HG03460 (cell line): ENCODE measurements at regions not wholly inside any gene's neighbourhood (a gene's known extent, or its start where the extent isn't known, plus 50 kb on each side); places are given as distances from the start of the nearest gene placed in this dataset.

Experiments used
- ATAC-seq: cut with Tn5 transposase; IDR thresholded peaks from one replicate; pipeline ENCODE4 v1.9.1; 2021; ENCODE audit not compliant: unreplicated experiment

DNA sequence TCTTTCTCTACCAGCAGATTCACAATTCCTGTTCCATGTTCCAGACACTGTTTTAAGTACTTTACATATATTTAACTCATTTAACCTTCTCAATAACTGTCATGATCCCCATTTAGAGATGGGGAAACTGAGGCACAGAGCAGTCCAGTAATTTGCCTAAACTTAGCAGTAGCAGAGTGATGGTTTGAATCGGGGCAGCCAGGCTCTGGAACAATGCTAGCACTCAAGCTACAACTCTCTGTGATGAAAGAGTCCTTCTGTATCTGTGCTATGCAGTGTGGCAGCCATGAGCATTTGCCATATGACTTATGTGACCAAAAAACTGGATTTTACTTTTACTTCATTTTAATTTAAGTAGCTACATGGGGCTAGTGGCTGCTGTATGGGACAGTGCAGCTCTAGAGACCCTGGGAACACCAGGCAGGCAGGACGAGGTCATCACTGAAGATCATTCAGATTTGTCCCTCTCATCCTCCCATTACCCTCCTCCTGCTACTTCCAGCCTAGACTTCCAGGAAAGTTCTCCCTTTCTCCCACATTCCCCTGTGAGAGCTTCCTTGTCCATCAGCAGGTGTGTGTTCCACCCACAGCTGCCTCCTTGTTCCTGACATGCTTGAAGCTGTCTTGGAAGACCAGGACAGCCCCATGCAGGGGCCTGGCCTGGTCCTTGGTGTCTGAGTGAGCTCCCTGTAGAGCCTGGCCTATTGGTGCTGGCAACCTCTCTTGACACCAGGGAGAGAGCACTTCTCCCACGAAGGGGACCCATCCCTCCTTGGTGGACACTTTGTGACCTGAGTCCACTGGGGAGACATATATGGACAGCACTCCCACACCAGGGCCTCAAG is 157.0 kb downstream of the MRPL14 start:
- no peak for ATAC-seq

DNA sequence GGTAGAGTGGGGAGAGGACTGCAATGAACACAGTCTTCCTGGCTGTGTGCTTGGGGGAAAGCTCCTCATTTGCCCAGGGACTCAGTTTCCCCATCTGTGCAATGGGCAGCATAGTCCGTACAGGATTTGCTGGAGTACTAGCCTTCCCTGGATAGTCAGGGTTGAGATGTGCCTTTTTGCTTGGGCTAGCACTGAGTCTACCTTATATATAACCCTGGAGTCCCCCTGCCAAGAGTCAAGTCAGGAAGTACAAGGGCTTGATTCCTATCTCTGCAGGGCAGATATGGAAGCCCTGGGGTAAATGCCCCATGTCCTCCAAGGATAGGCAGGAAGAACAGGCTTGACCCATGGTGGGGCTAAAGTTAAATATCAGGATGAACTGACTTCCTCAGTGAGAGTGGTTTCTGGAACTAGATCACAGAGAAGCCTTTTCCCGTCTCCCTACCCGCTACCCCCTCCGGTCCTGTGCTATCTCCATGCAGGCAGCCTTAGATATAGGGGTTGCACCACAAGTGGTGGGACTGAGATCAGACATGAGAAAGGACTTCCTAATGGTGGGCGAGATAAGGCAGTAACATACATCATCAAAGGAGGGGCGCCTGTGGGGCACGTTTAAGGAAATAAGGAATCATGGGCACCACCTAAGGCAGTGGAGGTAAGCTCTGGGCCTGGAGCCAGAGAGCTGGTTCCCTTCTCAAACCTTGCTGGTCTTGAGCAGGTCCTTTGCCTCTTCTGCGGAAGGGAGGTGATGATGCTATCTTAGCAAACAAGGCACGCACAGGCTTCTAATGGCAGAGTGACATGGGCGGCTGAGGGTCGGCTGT is 157.9 kb downstream of the MRPL14 start:
- ATAC-seq = no peak

DNA sequence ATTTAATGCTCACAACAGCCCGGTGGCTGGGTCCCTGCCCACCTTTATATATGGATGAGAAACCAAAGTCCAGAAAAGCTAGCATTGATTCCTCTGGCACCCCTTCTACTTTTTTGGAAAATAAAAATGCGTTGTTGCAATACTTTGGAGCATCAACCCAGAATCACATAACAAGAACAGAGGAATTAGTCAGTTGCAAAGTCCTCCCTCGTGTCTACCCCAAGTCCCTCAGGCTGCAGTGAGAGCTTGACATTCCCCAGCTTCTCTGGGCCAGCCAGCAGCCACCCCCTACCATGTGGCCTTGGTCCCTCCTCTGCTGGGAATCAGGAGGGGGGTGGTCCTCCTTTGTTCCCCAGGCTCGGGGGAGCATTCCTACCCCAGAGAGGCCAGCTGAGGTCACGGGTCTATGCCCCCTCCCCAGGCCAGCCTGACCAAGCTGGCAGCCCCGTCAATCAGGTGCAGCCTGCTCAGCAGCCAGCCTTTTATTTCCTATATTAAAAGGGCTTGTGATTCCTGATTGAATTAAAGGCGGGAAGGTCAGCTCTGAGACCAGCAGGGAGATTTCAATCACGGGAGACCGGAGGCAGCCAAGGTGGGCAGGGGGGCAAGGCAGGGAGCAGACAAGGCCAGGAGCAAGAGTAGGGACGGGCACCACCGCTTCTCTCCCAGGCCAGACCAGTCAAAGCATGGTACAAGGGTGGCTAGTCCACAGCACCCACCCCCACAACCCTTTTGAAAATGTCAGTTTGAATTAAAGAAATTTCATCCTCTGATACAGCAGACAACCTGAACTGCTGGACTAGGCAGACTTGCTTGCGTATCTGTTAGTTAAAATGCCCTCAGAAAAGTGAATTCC is 158.9 kb downstream of the MRPL14 start:
- ATAC-seq = no peak

DNA sequence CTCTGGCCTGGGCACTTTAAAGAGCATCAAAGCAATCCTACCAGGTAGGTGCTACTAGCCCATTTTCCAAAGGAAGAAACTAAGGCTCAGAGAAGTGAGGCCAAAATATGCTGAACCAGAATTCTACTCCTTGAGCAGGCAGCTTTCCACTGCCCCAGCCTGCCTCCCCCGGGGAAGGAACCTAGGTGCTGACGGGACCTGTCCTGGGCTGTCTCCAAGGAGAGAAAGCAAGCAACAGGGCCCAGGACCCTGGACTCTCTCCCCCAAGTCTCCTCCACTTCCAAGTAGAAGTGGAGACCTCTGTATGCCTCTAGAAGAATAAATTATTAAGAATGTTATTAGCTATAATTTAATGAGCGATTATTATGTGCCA is 159.5 kb downstream of the MRPL14 start:
- ATAC-seq = no peak

DNA sequence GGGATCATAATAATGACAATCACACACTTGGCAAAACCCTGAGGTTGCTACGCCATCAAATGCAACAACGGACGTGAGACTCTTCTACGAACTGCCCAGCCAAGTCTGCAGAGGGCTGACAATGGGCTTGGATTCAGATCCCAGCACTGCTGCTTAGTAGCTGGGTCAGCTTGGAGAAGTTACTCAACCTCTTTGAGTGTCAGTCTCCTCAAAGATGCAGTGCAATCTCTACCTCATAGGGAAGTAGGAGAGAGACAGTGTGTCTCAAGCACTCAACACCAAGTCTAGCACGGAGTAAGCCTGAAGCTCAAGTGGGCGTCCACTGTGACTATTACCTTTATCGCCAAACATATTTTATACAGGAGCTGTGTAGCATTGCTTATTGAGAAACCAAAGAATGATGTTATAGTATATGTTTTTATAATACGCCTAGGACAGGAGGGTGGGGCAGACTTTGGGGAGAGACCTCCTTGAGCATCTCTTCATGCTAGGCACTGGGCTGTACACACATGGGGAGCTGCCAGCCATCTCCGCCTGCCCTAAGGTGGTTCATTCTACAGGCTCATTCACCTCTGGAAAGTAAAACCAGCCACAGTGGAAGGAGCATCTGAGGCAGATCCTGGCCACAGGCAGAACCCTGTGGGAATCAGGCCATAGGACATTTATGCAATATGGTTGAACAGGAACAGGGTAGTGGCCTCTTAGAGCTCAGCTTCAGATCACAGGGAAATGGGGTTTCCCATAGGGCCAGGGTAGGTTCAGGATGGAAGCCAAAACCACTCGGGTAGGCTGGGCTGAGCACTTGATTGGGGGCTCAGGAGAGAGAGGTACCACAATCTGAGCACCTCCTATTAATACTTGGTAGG is 160.2 kb downstream of the MRPL14 start:
- ATAC-seq = no peak

DNA sequence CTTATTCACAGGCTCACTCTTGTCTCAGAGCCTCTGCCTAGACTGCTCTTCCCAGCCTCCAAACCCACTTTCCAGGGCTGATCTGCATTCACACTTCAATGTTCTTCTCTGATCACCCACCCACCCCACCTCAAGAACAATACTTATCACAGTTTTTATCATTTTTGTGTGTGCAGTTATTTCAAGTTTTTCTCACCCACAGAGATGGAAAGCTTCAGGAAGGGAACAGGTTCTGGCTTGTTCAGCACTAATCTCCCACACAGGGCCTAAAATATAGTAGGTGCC is 160.9 kb downstream of the MRPL14 start:
- ATAC-seq = no peak

DNA sequence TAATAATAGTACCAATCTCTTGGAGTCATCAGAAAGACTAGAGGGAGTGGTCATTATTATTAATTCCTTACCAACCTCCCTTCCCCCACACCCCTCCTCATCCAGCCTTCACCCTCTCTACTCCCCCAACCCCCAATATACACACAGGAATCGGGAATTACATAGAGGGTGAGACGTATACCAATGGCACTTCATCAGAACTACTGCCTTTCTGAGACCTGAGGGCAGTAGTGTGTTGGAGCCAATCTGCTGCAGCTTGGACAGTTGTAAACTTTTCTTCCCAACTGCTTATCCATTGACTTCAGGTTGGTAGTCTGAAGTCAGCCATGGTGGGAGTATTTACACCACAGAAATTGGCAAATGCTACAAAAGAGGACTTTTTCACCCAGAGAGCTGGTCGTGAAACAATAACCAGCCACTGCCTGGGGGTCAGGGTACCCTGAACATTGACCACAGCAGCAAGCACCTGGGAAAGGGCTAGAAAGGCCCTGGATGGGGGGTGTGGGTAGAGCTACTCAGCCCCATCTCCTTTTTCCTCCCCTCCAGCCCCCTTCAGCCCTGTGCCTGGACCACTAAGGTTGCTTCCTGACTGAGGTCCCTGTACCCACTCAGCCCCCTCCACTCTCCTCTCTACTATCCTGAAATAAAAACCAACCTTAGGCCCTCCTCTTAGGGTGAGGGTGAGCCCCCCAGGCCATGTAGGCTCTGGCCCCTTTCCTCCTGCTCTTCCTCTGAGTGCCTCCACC is 161.5 kb downstream of the MRPL14 start:
- ATAC-seq = no peak

DNA sequence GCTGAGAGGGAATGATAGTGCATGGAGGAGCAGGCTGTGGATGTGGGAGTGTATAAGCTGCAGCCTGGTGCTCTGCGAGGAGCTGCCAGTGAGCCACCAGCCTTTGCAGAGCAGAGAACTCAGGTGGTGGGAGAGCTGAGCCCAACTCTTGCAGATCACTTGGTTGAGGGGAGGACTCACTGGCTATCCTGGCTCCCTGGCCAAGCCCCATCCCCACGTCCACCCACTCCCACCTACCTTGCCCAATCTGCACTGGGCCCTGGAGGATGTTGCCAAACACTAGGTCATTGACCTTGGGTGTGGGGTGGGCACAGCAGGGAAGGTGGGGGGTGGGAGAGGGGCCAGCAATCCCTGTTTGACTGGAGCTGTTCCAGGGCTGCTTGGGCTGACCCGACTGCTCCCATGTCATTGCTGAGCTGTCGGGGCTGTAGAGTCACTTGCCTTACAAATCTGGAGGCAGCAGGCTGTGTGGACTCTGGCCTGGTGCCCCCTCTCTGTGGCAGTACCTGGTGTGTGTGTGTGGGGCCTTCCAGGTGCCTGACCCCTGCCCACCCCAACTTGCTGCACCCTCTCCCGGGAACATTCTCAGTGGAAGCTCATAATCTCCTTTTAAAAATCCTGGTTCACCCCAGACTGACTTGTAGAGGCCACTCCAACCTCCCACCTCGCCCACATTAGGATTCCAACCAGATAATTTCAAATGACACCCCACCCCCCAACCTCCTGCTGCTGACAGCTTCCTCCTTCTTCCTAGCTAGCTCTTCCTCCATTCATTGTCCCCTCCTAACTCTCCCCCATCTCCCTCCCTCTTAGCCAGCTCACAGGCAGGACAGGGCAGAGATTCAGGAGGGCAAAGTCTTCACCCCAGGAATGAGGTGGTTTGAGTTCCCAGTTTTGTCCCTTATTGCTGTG is 162.3 kb downstream of the MRPL14 start:
- ATAC-seq = no peak

DNA sequence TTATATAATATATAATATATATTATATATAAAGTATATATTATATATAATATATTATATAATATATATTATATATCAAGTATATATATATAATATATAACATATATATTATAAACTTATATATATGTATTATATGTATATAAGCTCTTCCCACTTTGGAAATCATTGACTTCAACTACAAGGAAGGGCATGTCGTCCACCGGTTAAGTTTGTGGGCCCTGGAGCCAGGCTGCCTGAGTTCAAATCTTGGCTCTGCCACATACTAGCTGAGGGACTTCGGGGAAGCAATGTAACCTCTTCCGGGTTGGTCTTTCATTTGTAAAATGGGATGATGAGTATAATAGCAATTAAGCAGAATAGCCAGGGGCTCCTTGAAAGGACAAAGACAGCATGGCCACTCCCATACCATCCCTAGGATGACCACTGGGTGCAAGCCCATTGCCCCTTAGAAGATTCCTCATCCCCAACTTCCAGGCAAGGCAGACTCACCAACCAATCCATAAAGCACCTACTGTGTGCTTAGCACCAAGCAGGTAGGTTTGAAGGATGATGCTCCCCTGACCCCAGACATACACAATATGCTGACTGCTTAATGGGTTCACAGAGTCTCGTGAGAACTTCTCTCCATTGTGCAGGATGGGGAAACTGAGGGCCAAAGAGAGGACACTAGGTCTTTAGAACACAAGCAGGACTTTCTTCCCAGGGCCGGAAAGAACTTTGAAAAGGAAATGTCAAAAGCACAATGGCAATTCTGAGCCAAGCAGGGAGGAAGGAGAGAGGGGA is 163.2 kb downstream of the MRPL14 start:
- no peak for ATAC-seq

DNA sequence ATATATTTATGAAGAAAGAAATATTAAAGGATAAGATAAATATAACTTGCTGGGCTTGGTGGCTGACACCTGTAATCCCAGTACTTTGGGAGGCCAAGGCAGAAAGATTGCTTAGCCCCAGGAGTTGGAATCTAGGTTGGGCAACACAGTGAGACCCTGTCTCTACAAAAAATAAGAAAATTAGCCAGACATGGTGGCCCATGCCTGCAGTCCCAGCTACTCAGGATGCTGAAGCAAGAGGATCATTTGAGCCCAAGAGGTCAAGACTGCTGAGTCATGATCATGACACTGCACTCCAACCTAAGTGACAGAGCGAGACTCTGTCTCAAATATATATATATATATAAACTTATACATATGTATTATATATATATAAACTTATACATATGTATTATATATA is 164.0 kb downstream of the MRPL14 start:
- ATAC-seq = no peak

DNA sequence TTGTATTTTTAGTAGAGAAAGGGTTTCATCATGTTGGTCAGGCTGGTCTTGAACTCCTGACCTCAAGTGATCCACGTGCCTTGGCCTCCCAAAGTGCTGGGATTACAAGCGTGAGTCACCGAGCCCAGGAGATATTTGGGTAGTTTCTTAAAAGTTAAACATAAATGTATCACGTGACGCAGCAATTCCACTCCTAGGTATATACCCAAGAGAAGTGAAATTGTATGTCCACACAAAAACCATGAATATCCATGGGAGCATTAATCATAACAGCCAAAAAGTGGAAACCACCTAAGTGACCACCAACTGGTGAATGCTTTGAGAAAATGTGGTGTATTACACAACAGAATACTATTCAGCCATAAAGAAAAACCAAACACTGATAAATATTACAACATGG is 164.8 kb downstream of the MRPL14 start:
- no peak for ATAC-seq

DNA sequence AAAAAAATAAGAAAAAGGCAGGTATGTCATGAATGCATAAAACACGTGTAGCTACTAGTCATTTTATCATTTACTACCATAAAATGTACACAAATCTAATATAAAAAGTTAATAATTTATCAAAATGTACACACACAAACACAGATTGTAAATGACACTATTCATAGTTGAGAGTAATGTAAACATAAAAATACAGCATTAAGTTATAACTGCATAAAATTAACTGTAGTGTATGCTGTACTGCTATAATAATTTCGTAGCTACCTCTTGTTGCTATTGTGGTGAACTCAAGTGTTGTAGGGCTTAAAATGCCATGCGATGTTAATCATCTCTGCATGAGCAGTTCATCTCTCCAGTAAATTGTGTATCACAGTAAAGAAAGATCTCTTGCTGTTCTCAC is 170.0 kb downstream of the MRPL14 start:
- ATAC-seq = no peak

DNA sequence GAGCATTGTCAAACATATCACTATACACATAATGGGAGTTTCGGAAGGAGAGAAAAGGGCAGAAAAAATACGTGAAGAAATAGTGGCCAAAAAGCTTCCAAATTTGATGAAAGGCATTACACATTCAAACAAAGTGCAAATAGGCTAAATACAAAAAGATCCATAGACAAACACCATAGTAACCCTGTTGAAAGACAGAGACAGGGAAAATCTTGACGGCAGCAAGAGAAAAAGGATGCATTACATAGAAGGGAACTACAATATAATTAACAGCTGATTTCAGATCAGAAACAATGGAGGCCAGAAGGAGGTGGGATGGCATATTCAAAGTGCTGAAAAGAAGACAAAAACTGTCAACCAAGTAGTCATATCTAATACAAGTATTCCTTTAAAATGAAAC is 170.8 kb downstream of the MRPL14 start:
- ATAC-seq = no peak

DNA sequence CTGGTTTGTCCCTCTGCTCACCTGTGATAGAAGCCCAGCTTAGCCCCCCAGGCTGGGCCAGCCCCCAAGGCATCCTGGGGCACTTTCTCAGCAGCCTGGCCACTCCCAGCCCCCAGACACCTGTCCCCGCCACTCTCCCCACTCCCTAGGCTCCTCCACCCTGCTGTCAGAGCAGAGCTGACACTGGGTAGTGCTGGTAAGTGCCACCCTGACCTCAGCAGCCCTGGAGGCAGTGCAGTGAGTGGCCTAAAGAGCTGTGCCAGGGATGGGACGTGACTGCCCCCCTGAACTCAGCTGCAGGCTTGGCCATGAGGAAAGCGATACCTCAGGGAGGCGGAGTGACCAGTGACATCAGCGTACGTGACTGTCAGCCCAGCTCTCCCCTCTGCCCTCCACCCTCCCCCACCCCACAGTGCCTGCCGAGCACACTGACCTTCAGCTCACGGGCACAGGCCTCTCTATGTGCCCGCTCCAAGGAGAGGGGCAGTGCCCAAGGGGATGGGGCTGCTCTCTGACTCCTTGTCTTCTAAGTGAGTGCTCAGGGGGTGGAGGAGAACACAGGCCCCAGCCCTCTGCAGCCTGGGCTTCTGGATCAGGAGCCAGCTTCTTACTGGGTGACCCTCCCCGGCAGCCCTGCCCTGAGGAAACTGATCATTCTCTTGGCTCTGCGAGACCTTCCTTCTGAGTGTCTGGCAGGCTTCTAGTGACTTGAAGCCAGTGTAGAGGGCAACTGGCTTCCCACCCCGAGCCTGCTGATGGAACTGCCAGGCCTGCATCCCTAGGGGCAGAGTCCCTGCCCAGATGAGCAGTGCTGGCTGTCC is 172.7 kb downstream of the MRPL14 start:
- ATAC-seq = no peak

DNA sequence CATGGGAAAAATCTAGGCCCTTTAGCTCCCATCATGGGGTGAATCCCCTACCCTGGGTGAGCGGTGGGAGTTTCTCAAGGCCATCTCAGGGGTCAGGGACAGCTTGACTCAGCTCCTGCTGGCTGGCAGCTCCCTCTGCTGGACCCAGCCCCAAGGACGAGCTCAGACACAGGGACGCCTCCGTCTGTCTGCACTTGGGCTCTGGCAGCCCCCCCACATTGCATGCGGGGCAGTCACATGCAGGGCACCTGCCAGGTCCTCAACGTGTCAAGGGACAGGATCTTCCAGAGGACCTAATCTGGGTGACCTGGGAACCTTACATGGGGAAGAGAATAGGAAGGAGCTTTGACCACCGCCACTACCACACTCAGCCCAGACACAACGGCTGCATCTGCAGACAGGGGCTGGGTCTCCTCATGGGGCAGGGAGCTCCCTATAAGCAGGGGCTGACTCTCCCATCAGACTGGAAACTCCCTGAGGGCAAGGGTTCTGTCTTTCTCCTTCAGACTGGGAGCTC is 173.4 kb downstream of the MRPL14 start:
- ATAC-seq = no peak

DNA sequence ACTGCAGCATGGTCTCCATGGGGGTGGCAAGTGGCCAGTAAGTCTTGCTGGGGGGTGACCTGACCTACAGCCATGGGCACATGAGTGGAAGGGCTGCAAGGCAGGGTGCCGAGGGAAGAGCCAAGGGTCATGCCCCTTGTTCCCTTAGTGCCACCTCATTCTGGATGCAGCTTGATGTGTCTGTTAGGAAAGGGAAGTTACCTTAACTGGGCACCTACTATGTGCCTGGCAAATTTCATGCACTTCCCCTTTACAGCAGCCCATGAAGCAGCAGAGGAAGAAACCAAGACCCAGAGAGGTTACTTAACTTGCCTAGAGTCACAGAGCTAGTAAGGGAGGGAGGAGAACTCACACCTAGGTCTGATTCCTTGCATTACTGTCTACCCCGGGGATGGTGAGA is 174.0 kb downstream of the MRPL14 start:
- no peak for ATAC-seq

DNA sequence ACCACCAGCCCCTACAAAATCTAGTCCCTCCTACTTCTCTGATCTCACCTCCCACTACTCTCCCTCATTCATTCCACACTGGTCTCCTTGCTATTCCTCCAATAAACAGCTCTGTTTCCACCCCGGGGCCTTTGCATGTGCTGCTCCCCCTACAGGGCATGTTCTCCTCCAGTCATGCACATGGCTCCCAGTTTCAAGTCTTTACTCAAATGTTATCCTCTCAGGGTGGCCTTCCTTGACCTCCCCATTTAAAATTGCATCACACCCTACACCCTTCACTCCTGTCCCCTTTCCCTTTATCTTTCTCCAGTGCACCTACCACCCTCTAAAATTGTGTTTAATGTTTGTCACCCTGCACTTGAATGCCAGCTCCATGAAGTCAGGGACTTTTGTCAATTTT is 174.5 kb downstream of the MRPL14 start:
- ATAC-seq = no peak
